ENCODE measurements at regions not wholly inside any gene's neighbourhood (a gene's known extent, or its start where the extent isn't known, plus 50 kb on each side); places are given as distances from the start of the nearest gene placed in this dataset.
A peak's percentile ranks its signal among the peaks of the same experiment; 100 is the strongest.

GRCh38 chr13:106915146-106915545 is 347.2 kb upstream of the ARGLU1 start:
- DNase-seq (ENCODE audit: low spot score) = no peak
- no peak for FAIRE-seq

- DNase-seq (ENCODE audit: low spot score) = no peak
- no peak for FAIRE-seq
These were observed 343.7 kb upstream of the ARGLU1 start for GRCh38 chr13:106911627-106912026.

- DNase-seq (ENCODE audit: low spot score) (no peak), FAIRE-seq (no peak)
These were observed 343.1 kb upstream of the ARGLU1 start for GRCh38 chr13:106911020-106911419.

- no peak for FAIRE-seq
These were observed 338.6 kb upstream of the ARGLU1 start for GRCh38 chr13:106906426-106906996.

GRCh38 chr13:106905380-106906162 is 337.6 kb upstream of the ARGLU1 start:
- FAIRE-seq = no peak
- DNase-seq (ENCODE audit: low spot score) = no peak

More at GRCh38 chr13:106906426-106906996, 338.6 kb upstream of the ARGLU1 start:
- no peak for DNase-seq (ENCODE audit: low spot score)

GRCh38 chr13:106899442-106899841 is 331.5 kb upstream of the ARGLU1 start:
- no peak for DNase-seq (ENCODE audit: low spot score)
- no peak for FAIRE-seq

- no peak for DNase-seq (ENCODE audit: low spot score)
- no peak for FAIRE-seq
These were observed 330.3 kb upstream of the ARGLU1 start for GRCh38 chr13:106898231-106898630.

GRCh38 chr13:106888148-106888547 is 320.2 kb upstream of the ARGLU1 start:
- FAIRE-seq (no peak), DNase-seq (ENCODE audit: low spot score) (no peak)

GRCh38 chr13:106887686-106888085 is 319.7 kb upstream of the ARGLU1 start:
- FAIRE-seq (no peak), DNase-seq (ENCODE audit: low spot score) (no peak)

GRCh38 chr13:106883976-106884375 is 316.0 kb upstream of the ARGLU1 start:
- FAIRE-seq (no peak), DNase-seq (ENCODE audit: low spot score) (no peak)

GRCh38 chr13:106882246-106882645 is 314.3 kb upstream of the ARGLU1 start:
- no peak for FAIRE-seq
- no peak for DNase-seq (ENCODE audit: low spot score)

- FAIRE-seq = no peak
- DNase-seq (ENCODE audit: low spot score) = no peak
These were observed 311.9 kb upstream of the ARGLU1 start for GRCh38 chr13:106879806-106880205.

GRCh38 chr13:106874323-106874722 is 306.4 kb upstream of the ARGLU1 start:
- DNase-seq (ENCODE audit: low spot score) (no peak), FAIRE-seq (no peak)

- DNase-seq (ENCODE audit: low spot score) (no peak), FAIRE-seq (no peak)
These were observed 305.9 kb upstream of the ARGLU1 start for GRCh38 chr13:106873810-106874209.

- FAIRE-seq = no peak
These were observed 299.3 kb upstream of the ARGLU1 start for GRCh38 chr13:106867249-106867648.

GRCh38 chr13:106865716-106866440 is 297.9 kb upstream of the ARGLU1 start:
- FAIRE-seq (no peak), DNase-seq (ENCODE audit: low spot score) (no peak)

More at GRCh38 chr13:106867249-106867648, 299.3 kb upstream of the ARGLU1 start:
- DNase-seq (ENCODE audit: low spot score) = no peak

- DNase-seq (ENCODE audit: low spot score) = no peak
- no peak for FAIRE-seq
These were observed 291.6 kb upstream of the ARGLU1 start for GRCh38 chr13:106859533-106859904.

GRCh38 chr13:106858903-106859532 is 291.1 kb upstream of the ARGLU1 start:
- FAIRE-seq (no peak), DNase-seq (ENCODE audit: low spot score) (no peak)

GRCh38 chr13:106852436-106852835 is 284.5 kb upstream of the ARGLU1 start:
- no peak for DNase-seq (ENCODE audit: low spot score)
- no peak for FAIRE-seq

GRCh38 chr13:106850973-106851650 is 283.2 kb upstream of the ARGLU1 start:
- FAIRE-seq (no peak), DNase-seq (ENCODE audit: low spot score) (peak; percentile 3)
